DOHH2 (cell line): ENCODE measurements at regions not wholly inside any gene's neighbourhood (a gene's known extent, or its start where the extent isn't known, plus 50 kb on each side); places are given as distances from the start of the nearest gene placed in this dataset.
"Not testable (repeated sequence)": the region's sequence is repeated elsewhere in the genome, so short reads cannot be mapped to it uniquely, and the experiment has no call there.

Experiments used
- H3F3A ChIP-seq: fragments of 200-600 bp; sonication (generic), shearing (Covaris generic); 2 replicates; pipeline ENCODE4 v1.6.0; 2016; ENCODE audit warnings: antibody characterized with exemption, mild to moderate bottlenecking; ENCODE audit not compliant: control insufficient read depth, insufficient read depth
- H3K27ac ChIP-seq: fragments of 200-600 bp; sonication (generic); 2 replicates; pipeline ENCODE4 v1.5.1; 2014; ENCODE audit warnings: low read depth, mild to moderate bottlenecking, low read length, moderate library complexity
- H3K27me3 ChIP-seq: fragments of 200-600 bp; sonication (generic); 2 replicates; pipeline ENCODE4 v1.6.1; 2014; ENCODE audit warnings: mild to moderate bottlenecking, low read length, mixed read lengths; ENCODE audit not compliant: control insufficient read depth
- H3K36me3 ChIP-seq: fragments of 200-600 bp; sonication (generic); 2 replicates; pipeline ENCODE4 v1.6.1; 2014; ENCODE audit warnings: mild to moderate bottlenecking, low read length, moderate library complexity, mixed read lengths; ENCODE audit not compliant: control insufficient read depth
- H3K4me1 ChIP-seq: fragments of 200-600 bp; sonication (generic); 2 replicates; pipeline ENCODE4 v1.6.1; 2014; ENCODE audit warnings: mild to moderate bottlenecking, low read length, mixed read lengths; ENCODE audit not compliant: control insufficient read depth
- H3K4me2 ChIP-seq: fragments of 200-600 bp; sonication (generic); 2 replicates; pipeline ENCODE4 v1.6.0; 2014; ENCODE audit warnings: mild to moderate bottlenecking, low read length, moderate library complexity
- H3K4me3 ChIP-seq: fragments of 200-600 bp; sonication (generic); 2 replicates; pipeline ENCODE4 v1.5.1; 2014; ENCODE audit warnings: mild to moderate bottlenecking, low read length, mixed read lengths
- H3K79me2 ChIP-seq: fragments of 200-600 bp; sonication (generic); 2 replicates; pipeline ENCODE4 v1.6.1; 2014; ENCODE audit warnings: mild to moderate bottlenecking, low read length, mixed read lengths; ENCODE audit not compliant: control insufficient read depth
- H3K9me2 ChIP-seq: fragments of 200-600 bp; sonication (generic); replicated peaks from 2 replicates; pipeline ENCODE4 v1.6.1; 2014; ENCODE audit warnings: mild to moderate bottlenecking, low read length, mixed read lengths; ENCODE audit not compliant: control insufficient read depth
- H3K9me3 ChIP-seq: fragments of 200-600 bp; sonication (generic); 2 replicates; pipeline ENCODE4 v1.6.1; 2014; ENCODE audit warnings: antibody characterized with exemption, low read length, mixed read lengths; ENCODE audit not compliant: control insufficient read depth, insufficient read depth
- H4K20me1 ChIP-seq: fragments of 200-600 bp; sonication (generic); 2 replicates; pipeline ENCODE4 v1.6.0; 2014; ENCODE audit warnings: low read depth, mild to moderate bottlenecking, antibody characterized with exemption, low read length, moderate library complexity; ENCODE audit not compliant: control insufficient read depth, insufficient read depth
- CTCF ChIP-seq: fragments of 200-600 bp; sonication (generic); IDR thresholded peaks from one replicate; pipeline ENCODE4 v1.5.1; 2014; ENCODE audit warnings: antibody characterized with exemption, mild to moderate bottlenecking, low read depth, low read length; ENCODE audit not compliant: poor library complexity, severe bottlenecking
- EZH2phosphoT487 ChIP-seq: fragments of 200-600 bp; sonication (generic); IDR thresholded peaks from 2 replicates; pipeline ENCODE4 v1.6.1; 2017; ENCODE audit warnings: borderline replicate concordance, mild to moderate bottlenecking, antibody characterized with exemption, low read length, moderate library complexity, mixed read lengths

- H3K9me3 ChIP-seq: no peaks in the 10 kb centered on the region
- H3K79me2 ChIP-seq: no peaks in the 10 kb centered on the region
- H3K4me3 ChIP-seq: no peak overlapping the region
- TF ChIP-seq CTCF (no peak), EZH2phosphoT487 (no peak)
- H3K27me3 ChIP-seq: no peaks in the 10 kb centered on the region
- H3K9me2 ChIP-seq: no peaks in the 10 kb centered on the region
- H3K27ac ChIP-seq: no peak overlapping the region
- H3K4me2 ChIP-seq: no peak overlapping the region
- no peaks in the 10 kb centered on the region for H4K20me1 ChIP-seq
- H3K36me3 ChIP-seq: no peaks in the 10 kb centered on the region
- no peaks in the 10 kb centered on the region for H3F3A ChIP-seq
- H3K4me1 ChIP-seq: no peaks in the 10 kb centered on the region
These were observed 95.6 kb upstream of the FGGY start for GRCh38 chr1:59201341-59201740.

- Histone ChIP-seq H3K36me3 (no peaks in the 10 kb centered on the region), H3K4me1 (no peaks in the 10 kb centered on the region), H3K4me3 (no peak overlapping the region), H3K9me3 (no peaks in the 10 kb centered on the region), H3K4me2 (no peak overlapping the region), H3F3A (no peaks in the 10 kb centered on the region), H3K79me2 (no peaks in the 10 kb centered on the region), H4K20me1 (no peaks in the 10 kb centered on the region), H3K27ac (no peak overlapping the region), H3K27me3 (no peaks in the 10 kb centered on the region), H3K9me2 (no peaks in the 10 kb centered on the region)
- TF ChIP-seq EZH2phosphoT487 (no peak), CTCF (no peak)
These were observed 94.4 kb upstream of the FGGY start for GRCh38 chr1:59202455-59202854.

- no peak overlapping the region for H3K4me2 ChIP-seq
- TF ChIP-seq CTCF (no peak), EZH2phosphoT487 (no peak)
These were observed 92.9 kb upstream of the FGGY start for GRCh38 chr1:59204001-59204400.

GRCh38 chr1:59206616-59207015, 90.3 kb upstream of the FGGY start:
- not testable (repeated sequence) for H3K9me2 ChIP-seq, H4K20me1 ChIP-seq, H3K4me3 ChIP-seq, H3K9me3 ChIP-seq, H3F3A ChIP-seq, H3K36me3 ChIP-seq, H3K79me2 ChIP-seq, H3K4me1 ChIP-seq, H3K27me3 ChIP-seq, H3K4me2 ChIP-seq, H3K27ac ChIP-seq

More at GRCh38 chr1:59204001-59204400, 92.9 kb upstream of the FGGY start:
- Histone ChIP-seq H4K20me1 (no peaks in the 10 kb centered on the region), H3F3A (no peaks in the 10 kb centered on the region), H3K4me3 (no peak overlapping the region), H3K36me3 (no peaks in the 10 kb centered on the region), H3K9me3 (no peaks in the 10 kb centered on the region), H3K79me2 (no peaks in the 10 kb centered on the region), H3K27me3 (no peaks in the 10 kb centered on the region), H3K27ac (no peak overlapping the region), H3K9me2 (no peaks in the 10 kb centered on the region), H3K4me1 (no peaks in the 10 kb centered on the region)

- H3K4me1 ChIP-seq, H3K27ac ChIP-seq, H3K9me3 ChIP-seq: not testable (repeated sequence)
These were observed 86.5 kb upstream of the FGGY start for GRCh38 chr1:59210430-59210829.

More at GRCh38 chr1:59210430-59210829, 86.5 kb upstream of the FGGY start:
- H3K4me3 ChIP-seq, H3F3A ChIP-seq, H3K4me2 ChIP-seq, H3K9me2 ChIP-seq, H3K27me3 ChIP-seq, H3K79me2 ChIP-seq, H3K36me3 ChIP-seq, H4K20me1 ChIP-seq: not testable (repeated sequence)
